ENCODE measurements at regions not wholly inside any gene's neighbourhood (a gene's known extent, or its start where the extent isn't known, plus 50 kb on each side); places are given as distances from the start of the nearest gene placed in this dataset.

- Mint-ChIP-seq H3K9me3 (no peaks in the 10 kb centered on the region), H3K27ac (no peak overlapping the region), H3K36me3 (no peaks in the 10 kb centered on the region), H3K4me3 (no peak overlapping the region), H3K4me1 (no peaks in the 10 kb centered on the region)
- DNase-seq (ENCODE audit: low spot score in 2 of 2) (no peak), ATAC-seq (no peak)
Measured at GRCh38 chr11:45454917-45455401, 168.8 kb upstream of the SYT13 start.

GRCh38 chr11:45453721-45454120 lies 167.6 kb upstream of the SYT13 start:
- Mint-ChIP-seq H3K36me3 (no peaks in the 10 kb centered on the region), H3K4me3 (no peak overlapping the region), H3K4me1 (no peaks in the 10 kb centered on the region), H3K9me3 (no peaks in the 10 kb centered on the region), H3K27ac (no peak overlapping the region)
- no peak for DNase-seq (ENCODE audit: low spot score in 2 of 2)
- ATAC-seq: no peak

- Mint-ChIP-seq H3K36me3 (no peaks in the 10 kb centered on the region), H3K4me3 (no peak overlapping the region), H3K4me1 (no peaks in the 10 kb centered on the region), H3K9me3 (no peaks in the 10 kb centered on the region), H3K27ac (no peak overlapping the region)
- ATAC-seq: no peak
- DNase-seq (ENCODE audit: low spot score in 2 of 2): no peak
Measured at GRCh38 chr11:45451766-45452440, 165.8 kb upstream of the SYT13 start.

GRCh38 chr11:45450189-45450588 lies 164.0 kb upstream of the SYT13 start:
- H3K4me1 Mint-ChIP-seq: no peaks in the 10 kb centered on the region

GRCh38 chr11:45449036-45449601 lies 163.0 kb upstream of the SYT13 start:
- Mint-ChIP-seq H3K36me3 (no peaks in the 10 kb centered on the region), H3K27ac (no peak overlapping the region), H3K9me3 (no peaks in the 10 kb centered on the region), H3K4me1 (no peaks in the 10 kb centered on the region), H3K4me3 (no peak overlapping the region)
- ATAC-seq (no peak), DNase-seq (ENCODE audit: low spot score in 2 of 2) (no peak)

More at GRCh38 chr11:45450189-45450588, 164.0 kb upstream of the SYT13 start:
- Mint-ChIP-seq H3K9me3 (no peaks in the 10 kb centered on the region), H3K4me3 (no peak overlapping the region), H3K27ac (no peak overlapping the region), H3K36me3 (no peaks in the 10 kb centered on the region)
- ATAC-seq: no peak
- DNase-seq (ENCODE audit: low spot score in 2 of 2): no peak

- H3K4me3 Mint-ChIP-seq: no peak overlapping the region
- no peak for DNase-seq (ENCODE audit: low spot score in 2 of 2)
- H3K4me1 Mint-ChIP-seq: no peaks in the 10 kb centered on the region
- no peaks in the 10 kb centered on the region for H3K9me3 Mint-ChIP-seq
- no peaks in the 10 kb centered on the region for H3K36me3 Mint-ChIP-seq
- no peak overlapping the region for H3K27ac Mint-ChIP-seq
- ATAC-seq: no peak
Measured at GRCh38 chr11:45448561-45448960, 162.4 kb upstream of the SYT13 start.

- H3K27ac Mint-ChIP-seq: no peak overlapping the region
Measured at GRCh38 chr11:45446998-45447397, 160.9 kb upstream of the SYT13 start.

GRCh38 chr11:45446434-45446833 lies 160.3 kb upstream of the SYT13 start:
- Mint-ChIP-seq H3K27ac (no peak overlapping the region), H3K4me1 (no peaks in the 10 kb centered on the region), H3K4me3 (no peak overlapping the region), H3K36me3 (no peaks in the 10 kb centered on the region), H3K9me3 (no peaks in the 10 kb centered on the region)
- no peak for DNase-seq (ENCODE audit: low spot score in 2 of 2)
- no peak for ATAC-seq

More at GRCh38 chr11:45446998-45447397, 160.9 kb upstream of the SYT13 start:
- H3K36me3 Mint-ChIP-seq: no peaks in the 10 kb centered on the region
- H3K4me3 Mint-ChIP-seq: no peak overlapping the region
- no peaks in the 10 kb centered on the region for H3K9me3 Mint-ChIP-seq
- ATAC-seq: no peak
- no peaks in the 10 kb centered on the region for H3K4me1 Mint-ChIP-seq
- no peak for DNase-seq (ENCODE audit: low spot score in 2 of 2)

GRCh38 chr11:45444796-45445195 lies 158.7 kb upstream of the SYT13 start:
- DNase-seq (ENCODE audit: low spot score in 2 of 2): no peak
- Mint-ChIP-seq H3K27ac (no peak overlapping the region), H3K4me3 (no peak overlapping the region)

GRCh38 chr11:45440111-45440510 lies 154.0 kb upstream of the SYT13 start:
- DNase-seq (ENCODE audit: low spot score in 2 of 2): no peak
- peaks cover 7% of the 10 kb centered on the region for H3K9me3 Mint-ChIP-seq
- no peak for ATAC-seq
- no peak overlapping the region for H3K27ac Mint-ChIP-seq
- no peaks in the 10 kb centered on the region for H3K4me1 Mint-ChIP-seq
- H3K36me3 Mint-ChIP-seq: no peaks in the 10 kb centered on the region
- H3K4me3 Mint-ChIP-seq: no peak overlapping the region

More at GRCh38 chr11:45444796-45445195, 158.7 kb upstream of the SYT13 start:
- H3K9me3 Mint-ChIP-seq: peaks cover 3% of the 10 kb centered on the region
- peak; percentile 41 for ATAC-seq
- no peaks in the 10 kb centered on the region for H3K36me3 Mint-ChIP-seq
- no peaks in the 10 kb centered on the region for H3K4me1 Mint-ChIP-seq

GRCh38 chr11:45436966-45437365 lies 150.8 kb upstream of the SYT13 start:
- Mint-ChIP-seq H3K4me3 (no peak overlapping the region), H3K36me3 (no peaks in the 10 kb centered on the region), H3K9me3 (peaks cover 7% of the 10 kb centered on the region), H3K27ac (no peak overlapping the region), H3K4me1 (no peaks in the 10 kb centered on the region)
- ATAC-seq: no peak
- no peak for DNase-seq (ENCODE audit: low spot score in 2 of 2)

GRCh38 chr11:45436118-45436517 lies 150.0 kb upstream of the SYT13 start:
- no peak for ATAC-seq
- H3K4me1 Mint-ChIP-seq: no peaks in the 10 kb centered on the region
- no peak overlapping the region for H3K4me3 Mint-ChIP-seq
- no peaks in the 10 kb centered on the region for H3K36me3 Mint-ChIP-seq
- DNase-seq (ENCODE audit: low spot score in 2 of 2): no peak
- peaks cover 7% of the 10 kb centered on the region for H3K9me3 Mint-ChIP-seq
- no peak overlapping the region for H3K27ac Mint-ChIP-seq

GRCh38 chr11:45435706-45436105 lies 149.6 kb upstream of the SYT13 start:
- Mint-ChIP-seq H3K9me3 (peaks cover 7% of the 10 kb centered on the region), H3K4me1 (no peaks in the 10 kb centered on the region), H3K27ac (no peak overlapping the region), H3K4me3 (no peak overlapping the region), H3K36me3 (no peaks in the 10 kb centered on the region)
- DNase-seq (ENCODE audit: low spot score in 2 of 2): no peak
- ATAC-seq: no peak

- Mint-ChIP-seq H3K27ac (no peak overlapping the region), H3K4me1 (no peaks in the 10 kb centered on the region), H3K4me3 (no peak overlapping the region), H3K9me3 (no peaks in the 10 kb centered on the region), H3K36me3 (no peaks in the 10 kb centered on the region)
- no peak for ATAC-seq
- no peak for DNase-seq (ENCODE audit: low spot score in 2 of 2)
Measured at GRCh38 chr11:45432910-45433309, 146.8 kb upstream of the SYT13 start.

GRCh38 chr11:45432100-45432499 lies 146.0 kb upstream of the SYT13 start:
- no peaks in the 10 kb centered on the region for H3K36me3 Mint-ChIP-seq
- no peak overlapping the region for H3K27ac Mint-ChIP-seq
- DNase-seq (ENCODE audit: low spot score in 2 of 2): no peak
- H3K4me1 Mint-ChIP-seq: no peaks in the 10 kb centered on the region
- no peak overlapping the region for H3K4me3 Mint-ChIP-seq
- ATAC-seq: no peak
- no peaks in the 10 kb centered on the region for H3K9me3 Mint-ChIP-seq

Measured in stimulated activated effector memory CD8-positive, alpha-beta T cell treated with anti-CD3 and anti-CD28 coated beads, Interleukin-12 subunit alpha, Interleukin-12 subunit beta, amount 100 ng/mL, for 72 hours (primary cell).